HG03025 (cell line): ENCODE measurements at regions not wholly inside any gene's neighbourhood (a gene's known extent, or its start where the extent isn't known, plus 50 kb on each side); places are given as distances from the start of the nearest gene placed in this dataset.

ENCODE experiments used
- ATAC-seq: cut with Tn5 transposase; IDR thresholded peaks from one replicate; pipeline ENCODE4 v1.9.1; 2021; ENCODE audit warnings: mild to moderate bottlenecking, moderate library complexity; ENCODE audit not compliant: unreplicated experiment, low FRiP score

- ATAC-seq = no peak
These were observed 99.2 kb downstream of the C12orf50 start for GRCh38 chr12:87930033-87930432.

DNA sequence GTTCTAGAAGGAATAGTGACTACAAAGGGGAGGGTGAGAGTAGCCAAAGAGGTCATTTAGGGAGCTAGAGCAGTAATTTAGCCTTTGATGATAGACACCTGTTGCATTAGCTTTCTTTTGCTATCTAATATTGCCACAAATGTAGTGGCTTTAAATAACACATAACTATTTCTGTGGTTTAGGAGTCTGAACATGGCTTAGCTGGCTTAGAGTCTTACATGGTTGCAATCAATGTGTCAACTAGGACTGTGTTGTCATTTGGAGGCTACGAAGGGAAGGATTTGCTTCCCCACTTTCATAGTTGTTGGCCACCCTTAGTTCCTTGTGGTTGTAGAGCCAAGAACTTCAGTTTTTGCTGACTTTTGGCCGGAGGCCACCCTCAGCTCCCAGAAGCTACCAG lies 99.9 kb downstream of the C12orf50 start:
- no peak for ATAC-seq

DNA sequence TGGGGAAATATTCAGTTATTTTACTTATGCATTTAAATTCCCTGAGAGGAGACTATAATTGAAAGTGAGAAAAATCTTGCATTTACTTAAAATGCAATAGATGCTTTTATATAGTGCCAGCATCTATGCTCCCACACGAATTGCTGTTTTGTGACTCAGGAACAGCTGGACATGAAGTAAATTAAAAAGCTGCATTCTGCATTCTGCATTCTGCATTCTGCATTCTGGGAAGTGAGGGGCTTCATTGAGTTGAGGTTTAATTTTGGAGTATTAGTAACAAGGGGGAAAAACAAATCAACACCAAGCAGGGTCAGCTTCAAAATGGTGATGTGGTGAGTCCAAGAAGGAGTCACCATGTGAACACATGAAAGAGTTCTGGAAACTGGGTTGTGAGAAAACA lies 101.2 kb downstream of the C12orf50 start:
- ATAC-seq = no peak

- no peak for ATAC-seq
These were observed 104.2 kb downstream of the C12orf50 start for GRCh38 chr12:87925021-87925420.

- no peak for ATAC-seq
These were observed 105.1 kb downstream of the C12orf50 start for GRCh38 chr12:87924149-87924548.

DNA sequence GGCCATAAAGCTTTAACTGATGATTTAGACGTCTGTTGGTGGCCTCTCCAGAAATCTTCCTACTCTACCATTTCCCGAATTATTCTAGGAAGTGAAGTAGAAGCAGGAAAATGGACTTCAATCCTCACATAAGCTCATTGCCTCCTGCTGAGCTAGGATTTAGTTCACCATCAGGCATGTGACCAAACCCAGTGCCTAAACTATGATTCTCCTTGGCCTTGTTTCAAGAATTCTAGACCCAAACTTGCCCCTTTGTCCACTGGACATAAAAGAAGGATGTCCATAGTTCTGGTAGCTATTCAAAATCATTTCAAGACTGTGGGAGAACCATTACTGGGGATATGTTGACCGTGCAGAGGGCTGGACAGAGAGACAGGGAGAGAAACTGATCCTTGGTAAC lies 105.8 kb downstream of the C12orf50 start:
- no peak for ATAC-seq

- no peak for ATAC-seq
These were observed 106.5 kb downstream of the C12orf50 start for GRCh38 chr12:87922736-87923135.

DNA sequence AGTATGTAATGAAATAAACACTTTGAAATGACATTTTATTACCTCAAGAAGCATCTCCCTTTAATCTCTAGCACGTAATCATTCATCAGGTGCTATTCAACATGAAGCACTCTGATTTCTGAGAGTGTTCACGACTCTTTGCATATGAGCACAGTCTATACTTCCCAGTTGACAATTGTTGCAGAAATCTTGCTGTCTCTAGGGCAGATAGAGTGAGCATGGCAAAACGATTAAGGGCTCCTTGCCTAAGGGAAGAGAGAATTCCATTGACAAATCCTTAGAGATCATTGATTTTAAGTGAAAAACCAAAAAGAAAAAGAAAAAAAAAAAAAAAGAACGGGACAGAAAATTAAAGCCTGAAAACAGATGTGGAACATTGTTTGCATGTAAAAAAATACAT lies 107.6 kb downstream of the C12orf50 start:
- no peak for ATAC-seq

- no peak for ATAC-seq
These were observed 109.1 kb downstream of the C12orf50 start for GRCh38 chr12:87920139-87920538.

GRCh38 chr12:87901457-87901856 lies 127.7 kb downstream of the C12orf50 start:
- no peak for ATAC-seq

DNA sequence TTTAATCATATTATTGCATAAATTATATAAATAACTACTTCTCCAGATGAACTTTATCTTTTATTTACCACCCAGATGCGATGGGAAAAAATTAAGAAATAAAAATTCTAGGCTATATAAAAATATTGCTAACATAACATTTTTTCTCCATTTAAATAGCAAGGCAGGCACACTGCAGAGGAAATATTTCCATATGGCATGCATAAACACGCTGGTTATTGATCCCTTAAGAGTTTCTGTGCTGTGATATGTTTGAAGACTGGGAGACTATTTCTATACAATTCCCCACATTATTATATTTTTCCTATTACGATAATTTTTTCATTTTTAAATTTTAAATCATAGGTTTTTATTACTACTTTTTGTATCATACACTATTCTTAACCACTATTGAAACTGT lies 131.5 kb downstream of the C12orf50 start:
- ATAC-seq = no peak

DNA sequence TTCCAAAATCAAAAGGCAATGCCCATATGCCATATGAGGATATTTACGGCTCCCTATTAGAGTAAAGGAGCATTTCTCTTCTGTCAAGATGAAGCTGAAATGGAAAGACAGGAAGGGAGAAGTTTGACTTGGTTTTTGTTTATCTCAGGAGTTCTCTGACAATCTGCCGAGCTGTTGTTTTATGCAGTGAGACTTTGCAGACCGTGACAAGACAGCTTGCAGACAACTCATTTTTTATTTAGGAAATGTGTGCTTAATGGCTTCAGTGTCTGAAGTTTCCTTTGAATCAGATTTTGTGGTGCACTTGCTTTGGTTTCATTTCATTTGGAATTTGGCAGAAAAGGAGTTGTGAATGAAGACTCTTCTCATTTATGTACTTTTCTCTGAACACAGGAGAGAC lies 145.4 kb downstream of the C12orf50 start:
- ATAC-seq = no peak

- no peak for ATAC-seq
These were observed 150.1 kb downstream of the C12orf50 start for GRCh38 chr12:87879141-87879540.

DNA sequence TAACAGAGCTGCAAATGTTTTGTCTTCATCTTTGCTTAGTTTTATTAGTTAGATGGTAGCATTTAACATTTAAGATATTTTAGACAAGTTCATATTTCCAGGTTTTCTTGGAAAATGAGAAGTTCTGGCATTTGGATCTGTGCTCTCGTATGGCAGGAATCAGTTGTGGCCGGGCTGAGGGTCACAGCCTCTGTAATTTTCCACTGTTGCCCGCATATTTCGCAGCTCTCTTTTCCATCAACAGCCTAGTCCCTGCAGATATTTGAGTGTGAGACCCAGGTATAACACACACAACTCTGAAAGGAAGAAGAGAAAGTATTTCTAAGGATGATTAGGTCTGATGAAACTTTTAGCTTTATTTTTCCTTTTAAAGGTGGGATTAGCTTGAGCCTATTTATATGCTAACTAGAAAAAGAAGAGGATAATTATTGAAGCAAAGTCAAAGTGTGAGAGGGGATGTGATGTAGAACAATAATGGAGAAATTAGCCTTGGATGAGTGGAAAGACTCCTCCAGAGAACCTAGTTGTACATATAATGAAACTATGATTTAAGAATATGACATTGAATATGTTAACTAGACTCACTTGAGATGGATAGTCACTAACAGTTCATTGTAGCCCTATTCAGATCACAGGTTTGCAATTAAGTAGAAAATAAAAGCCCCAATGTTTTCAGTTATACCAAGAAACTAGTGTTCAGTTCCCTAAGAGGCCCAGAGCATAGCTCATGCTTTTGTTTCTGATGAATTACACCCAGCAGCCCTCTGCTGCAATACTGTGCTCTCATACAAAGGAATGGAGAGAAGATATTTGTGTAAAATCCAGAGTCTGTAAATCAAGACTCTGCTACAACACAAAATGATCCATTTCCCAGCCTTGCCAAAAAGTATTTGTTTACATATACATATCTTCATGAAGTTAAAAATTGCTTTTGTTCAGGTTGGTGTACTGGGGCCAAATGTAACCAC lies 158.4 kb downstream of the C12orf50 start:
- no peak for ATAC-seq

DNA sequence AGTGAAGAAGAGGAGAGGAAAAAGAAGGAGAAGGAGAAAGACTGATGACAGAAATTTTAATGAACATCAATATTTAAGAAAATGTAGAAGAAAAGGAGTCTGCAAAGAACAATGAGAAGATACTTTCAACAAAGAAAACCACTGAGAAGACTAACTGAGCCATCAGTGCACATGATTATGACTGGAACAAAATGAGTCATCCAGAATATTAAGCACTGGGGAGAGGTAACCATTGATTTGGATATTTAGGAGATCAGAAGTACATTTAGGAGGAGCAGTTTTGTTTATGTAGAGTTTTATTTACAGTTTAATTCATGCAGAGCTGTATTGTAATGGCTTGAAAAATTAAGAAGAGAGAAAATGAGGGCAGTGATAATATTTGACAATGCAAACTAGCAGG lies 159.1 kb downstream of the C12orf50 start:
- no peak for ATAC-seq

GRCh38 chr12:87866578-87867292 lies 162.5 kb downstream of the C12orf50 start:
- ATAC-seq = no peak

DNA sequence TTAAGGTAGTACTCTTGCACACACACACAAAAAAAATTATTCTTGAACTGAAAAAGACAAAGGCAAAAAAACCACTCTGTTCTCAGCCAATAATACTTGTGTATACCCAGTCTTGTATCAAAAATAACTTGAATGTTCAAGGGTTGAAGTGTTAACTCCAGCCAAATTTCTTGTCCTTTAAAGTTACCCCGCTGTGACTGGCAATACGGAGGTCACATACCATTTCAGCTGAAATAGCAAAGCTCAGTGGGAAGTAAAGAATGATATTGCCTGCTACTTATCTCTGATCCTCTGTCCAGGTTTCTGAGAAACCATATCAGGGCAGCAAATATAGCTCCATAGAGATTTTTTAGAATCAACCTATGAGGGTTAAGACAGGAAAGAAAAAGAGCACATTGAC lies 167.4 kb downstream of the C12orf50 start:
- ATAC-seq = no peak

- no peak for ATAC-seq
These were observed 175.7 kb downstream of the C12orf50 start for GRCh38 chr12:87853448-87854003.

GRCh38 chr12:87849074-87849473 lies 180.1 kb downstream of the C12orf50 start:
- ATAC-seq = no peak

DNA sequence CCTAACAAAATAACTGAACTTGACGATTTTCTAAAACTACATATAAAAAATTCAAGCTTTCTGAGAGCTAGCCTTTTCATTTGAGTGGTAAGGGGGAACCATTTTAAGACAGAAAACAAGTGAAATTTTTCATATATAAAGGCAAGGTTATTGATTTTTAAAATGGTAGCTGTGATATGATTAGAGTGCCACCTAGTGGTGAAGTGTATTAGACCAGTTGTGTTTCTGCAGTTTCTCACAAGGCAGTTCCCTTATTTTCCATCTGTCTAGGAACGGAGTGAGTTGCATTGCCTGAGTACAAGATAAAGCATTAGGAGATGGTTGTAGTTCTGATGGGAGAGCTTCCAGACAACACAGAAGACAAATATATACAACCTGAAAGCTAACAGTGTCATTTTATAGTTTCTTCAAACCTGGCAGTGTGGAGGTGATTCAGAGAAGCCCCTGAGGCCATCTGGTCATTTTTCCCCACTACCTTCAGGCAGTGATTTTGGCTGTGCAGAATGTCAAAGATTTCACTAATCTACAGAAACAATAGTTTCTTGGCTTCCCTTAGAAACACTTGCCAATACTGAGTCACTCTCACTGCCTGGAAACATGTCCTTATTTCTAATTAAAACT lies 180.8 kb downstream of the C12orf50 start:
- ATAC-seq = peak; percentile 63

GRCh38 chr12:87847147-87847546 lies 182.1 kb downstream of the C12orf50 start:
- no peak for ATAC-seq
